ENCODE measurements at regions not wholly inside any gene's neighbourhood (a gene's known extent, or its start where the extent isn't known, plus 50 kb on each side); places are given as distances from the start of the nearest gene placed in this dataset.

GRCh38 chr1:164473544-164473943, 85.4 kb upstream of the PBX1 start:
- in situ Hi-C loops (cut with HindIII; ENCODE audit: low pct_unique_long_range_greater_than_20kb, low sequenced_read_pairs) = no loop called here
- no peak for DNase-seq (ENCODE audit: low read depth in 1 of 2, low spot score in 1 of 2)
- no peak for TF ChIP-seq JUND (IDR thresholded peaks at IDR 0.05; ENCODE audit: low read depth)

- no peak for TF ChIP-seq JUND (IDR thresholded peaks at IDR 0.05; ENCODE audit: low read depth)
- in situ Hi-C loops (cut with HindIII; ENCODE audit: low pct_unique_long_range_greater_than_20kb, low sequenced_read_pairs) = no loop called here
- DNase-seq (ENCODE audit: low read depth in 1 of 2, low spot score in 1 of 2) = no peak
These were observed 83.2 kb upstream of the PBX1 start for GRCh38 chr1:164475834-164476233.

GRCh38 chr1:164477343-164477742, 81.6 kb upstream of the PBX1 start:
- in situ Hi-C loops (cut with HindIII; ENCODE audit: low pct_unique_long_range_greater_than_20kb, low sequenced_read_pairs) = no loop called here
- no peak for TF ChIP-seq JUND (IDR thresholded peaks at IDR 0.05; ENCODE audit: low read depth)
- DNase-seq (ENCODE audit: low read depth in 1 of 2, low spot score in 1 of 2) = no peak

GRCh38 chr1:164479242-164479641, 79.7 kb upstream of the PBX1 start:
- no peak for TF ChIP-seq JUND (IDR thresholded peaks at IDR 0.05; ENCODE audit: low read depth)
- in situ Hi-C loops (cut with HindIII; ENCODE audit: low pct_unique_long_range_greater_than_20kb, low sequenced_read_pairs) = no loop called here
- no peak for DNase-seq (ENCODE audit: low read depth in 1 of 2, low spot score in 1 of 2)

- in situ Hi-C loops (cut with HindIII; ENCODE audit: low pct_unique_long_range_greater_than_20kb, low sequenced_read_pairs) = no loop called here
- peak in 1 of 2 experiments; percentile 22 for DNase-seq (ENCODE audit: low read depth in 1 of 2, low spot score in 1 of 2)
- TF ChIP-seq JUND (IDR thresholded peaks at IDR 0.05; ENCODE audit: low read depth) = no peak
These were observed 78.6 kb upstream of the PBX1 start for GRCh38 chr1:164480285-164480907.

- in situ Hi-C loops (cut with HindIII; ENCODE audit: low pct_unique_long_range_greater_than_20kb, low sequenced_read_pairs) = no loop called here
These were observed 63.1 kb upstream of the PBX1 start for GRCh38 chr1:164495905-164496304.

GRCh38 chr1:164498792-164499191, 60.2 kb upstream of the PBX1 start:
- DNase-seq (ENCODE audit: low read depth in 1 of 2, low spot score in 1 of 2) = no peak
- no peak for TF ChIP-seq JUND (IDR thresholded peaks at IDR 0.05; ENCODE audit: low read depth)
- in situ Hi-C loops (cut with HindIII; ENCODE audit: low pct_unique_long_range_greater_than_20kb, low sequenced_read_pairs) = no loop called here

More at GRCh38 chr1:164495905-164496304, 63.1 kb upstream of the PBX1 start:
- no peak for DNase-seq (ENCODE audit: low read depth in 1 of 2, low spot score in 1 of 2)
- no peak for TF ChIP-seq JUND (IDR thresholded peaks at IDR 0.05; ENCODE audit: low read depth)

- in situ Hi-C loops (cut with HindIII; ENCODE audit: low pct_unique_long_range_greater_than_20kb, low sequenced_read_pairs) = no loop called here
- no peak for DNase-seq (ENCODE audit: low read depth in 1 of 2, low spot score in 1 of 2)
- no peak for TF ChIP-seq JUND (IDR thresholded peaks at IDR 0.05; ENCODE audit: low read depth)
These were observed 54.2 kb upstream of the PBX1 start for GRCh38 chr1:164504749-164505148.
